OCI-LY1 (cell line): ENCODE measurements at regions not wholly inside any gene's neighbourhood (a gene's known extent, or its start where the extent isn't known, plus 50 kb on each side); places are given as distances from the start of the nearest gene placed in this dataset.

Experiments
- EZH2 ChIP-seq: fragments of 200-600 bp; sonication (generic), shearing (Covaris generic); IDR thresholded peaks from 2 replicates; pipeline ENCODE4 v1.8.0; 2017; ENCODE audit warnings: borderline replicate concordance, mixed run types, mild to moderate bottlenecking, antibody characterized with exemption, low read length, moderate library complexity, mixed read lengths
- TF ChIP-seq, protein P1 (sequence below): fragments of 200-600 bp; sonication (generic), shearing (Covaris generic); IDR thresholded peaks from 2 replicates; pipeline ENCODE4 v1.5.1; 2017; ENCODE audit warnings: mild to moderate bottlenecking, antibody characterized with exemption, low read length, moderate library complexity, mixed read lengths

- TF ChIP-seq, protein P1, sequence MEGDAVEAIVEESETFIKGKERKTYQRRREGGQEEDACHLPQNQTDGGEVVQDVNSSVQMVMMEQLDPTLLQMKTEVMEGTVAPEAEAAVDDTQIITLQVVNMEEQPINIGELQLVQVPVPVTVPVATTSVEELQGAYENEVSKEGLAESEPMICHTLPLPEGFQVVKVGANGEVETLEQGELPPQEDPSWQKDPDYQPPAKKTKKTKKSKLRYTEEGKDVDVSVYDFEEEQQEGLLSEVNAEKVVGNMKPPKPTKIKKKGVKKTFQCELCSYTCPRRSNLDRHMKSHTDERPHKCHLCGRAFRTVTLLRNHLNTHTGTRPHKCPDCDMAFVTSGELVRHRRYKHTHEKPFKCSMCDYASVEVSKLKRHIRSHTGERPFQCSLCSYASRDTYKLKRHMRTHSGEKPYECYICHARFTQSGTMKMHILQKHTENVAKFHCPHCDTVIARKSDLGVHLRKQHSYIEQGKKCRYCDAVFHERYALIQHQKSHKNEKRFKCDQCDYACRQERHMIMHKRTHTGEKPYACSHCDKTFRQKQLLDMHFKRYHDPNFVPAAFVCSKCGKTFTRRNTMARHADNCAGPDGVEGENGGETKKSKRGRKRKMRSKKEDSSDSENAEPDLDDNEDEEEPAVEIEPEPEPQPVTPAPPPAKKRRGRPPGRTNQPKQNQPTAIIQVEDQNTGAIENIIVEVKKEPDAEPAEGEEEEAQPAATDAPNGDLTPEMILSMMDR = peak; percentile 57
- no peak for TF ChIP-seq EZH2
Observed at GRCh38 chr5:174581479-174581878, 142.9 kb upstream of the MSX2 start.
